ENCODE measurements at regions not wholly inside any gene's neighbourhood (a gene's known extent, or its start where the extent isn't known, plus 50 kb on each side); places are given as distances from the start of the nearest gene placed in this dataset.

GRCh38 chr13:23966221-23966690 lies 69.0 kb upstream of the C1QTNF9B start:
- Histone ChIP-seq H3K9me1 (replicated peaks; ENCODE audit: control insufficient read depth, extremely low read depth, insufficient read depth, low read length) (no peaks in the 10 kb centered on the region), H2AFZ (ENCODE audit: low read depth, low read length) (no peak overlapping the region), H3K4me2 (ENCODE audit: insufficient read depth, low read length) (no peak overlapping the region), H3K27me3 (ENCODE audit: control insufficient read depth in 2 of 2, insufficient read depth in 2 of 2, low read length in 2 of 2) (peaks cover 0 to 4% of the 10 kb centered on the region in 2 experiments), H3K4me1 (ENCODE audit: control insufficient read depth, extremely low read depth, insufficient read depth, low read length) (no peaks in the 10 kb centered on the region), H3K9me3 (replicated peaks; ENCODE audit: control insufficient read depth, insufficient read depth, low read length) (no peaks in the 10 kb centered on the region), H3K79me2 (ENCODE audit: control insufficient read depth, insufficient read depth, low read length) (no peaks in the 10 kb centered on the region), H3K27ac (ENCODE audit: insufficient read depth, low read depth, low read length) (no peak overlapping the region), H4K20me1 (replicated peaks; ENCODE audit: control insufficient read depth, extremely low read depth, insufficient read depth, low read length) (no peaks in the 10 kb centered on the region), H3K9ac (replicated peaks; ENCODE audit: extremely low read depth, insufficient read depth, low read length) (no peak overlapping the region), H3K36me3 (ENCODE audit: control insufficient read depth in 2 of 2, extremely low read depth in 1 of 2, insufficient read depth in 2 of 2, low read length in 2 of 2) (no peaks in the 10 kb centered on the region), H3K4me3 (replicated peaks in 1 of 3; ENCODE audit: insufficient read depth in 1 of 3, low read depth in 1 of 3, low read length in 3 of 3) (no peak overlapping the region)
- POLR2A ChIA-PET, result no interaction called here
- FAIRE-seq, result no peak
- CTCF ChIA-PET, result no interaction called here
- intact Hi-C loops (cut with micrococcal nuclease), result no loop called here
- TF ChIP-seq CTCF (IDR thresholded peaks at IDR 0.05; ENCODE audit: extremely low read depth in 1 of 2, insufficient read depth in 1 of 2, low read depth in 1 of 2, low read length in 2 of 2) (no peak), MAX (IDR thresholded peaks at IDR 0.05; ENCODE audit: insufficient read depth, insufficient read length) (no peak), JUN (IDR thresholded peaks at IDR 0.05; ENCODE audit: borderline replicate concordance, insufficient read depth, insufficient read length, low read depth) (no peak), POLR2AphosphoS5 (IDR thresholded peaks at IDR 0.05; ENCODE audit: insufficient read depth, low read depth, low read length) (no peak), POLR2A (IDR thresholded peaks at IDR 0.05; ENCODE audit: low read depth, low read length) (no peak), GATA2 (IDR thresholded peaks at IDR 0.05; ENCODE audit: insufficient read depth, insufficient read length, low read depth, low read length) (no peak), FOS (IDR thresholded peaks at IDR 0.05; ENCODE audit: borderline replicate concordance, insufficient read depth, low read length) (no peak), MYC (IDR thresholded peaks at IDR 0.05; ENCODE audit: low read depth, low read length) (no peak), EZH2 (IDR thresholded peaks at IDR 0.05; ENCODE audit: borderline replicate concordance, low read depth, low read length, severe bottlenecking) (no peak)
- dilution Hi-C loops (cut with MboI; ENCODE audit: extremely low pct_ligation_motif_present, low sequenced_read_pairs), result no loop called here
- DNase-seq (ENCODE audit: low read depth, low spot score), result no peak
- BruUV-seq (replicated peaks), result no TSS peak

Measured in endothelial cell of umbilical vein (primary cell).